Astrocyte (in vitro differentiated cells and primary cell): ENCODE measurements at regions not wholly inside any gene's neighbourhood (a gene's known extent, or its start where the extent isn't known, plus 50 kb on each side); places are given as distances from the start of the nearest gene placed in this dataset.

Source experiments
- DNase-seq: peaks from one replicate; pipeline ENCODE4 v3.0.0-alpha.2; 2010; ENCODE audit warnings: low read depth
- FAIRE-seq: peaks from 2 replicates; lab custom pipeline; 2011; peaks lifted over from hg19 to GRCh38; lab: Jason Lieb, UNC
- H2AFZ ChIP-seq: 2 replicates; pipeline ENCODE4 v1.6.0; 2012; ENCODE audit warnings: low read depth, low read length, inconsistent platforms
- H3K27ac ChIP-seq: 2 replicates; pipeline ENCODE4 v1.5.1; 2011; ENCODE audit warnings: low read depth, low read length, inconsistent platforms
- H3K27me3 ChIP-seq: 2 replicates; pipeline ENCODE4 v1.6.0; 2011; ENCODE audit warnings: low read length, inconsistent platforms; ENCODE audit not compliant: insufficient read depth
- H3K36me3 ChIP-seq: 2 replicates; pipeline ENCODE4 v1.5.1; 2011; ENCODE audit warnings: low read length, inconsistent platforms; ENCODE audit not compliant: insufficient read depth
- H3K4me1 ChIP-seq: 2 replicates; pipeline ENCODE4 v1.5.1; 2011; ENCODE audit warnings: low read length, inconsistent platforms; ENCODE audit not compliant: insufficient read depth
- H3K4me2 ChIP-seq: 2 replicates; pipeline ENCODE4 v1.6.0; 2012; ENCODE audit warnings: low read length, inconsistent platforms
- H3K4me3 ChIP-seq: 2 replicates; pipeline ENCODE4 v1.5.1; 2011; ENCODE audit warnings: low read depth, mild to moderate bottlenecking, low read length, inconsistent platforms; ENCODE audit not compliant: insufficient read depth
- H3K79me2 ChIP-seq: 2 replicates; pipeline ENCODE4 v1.6.0; 2012; ENCODE audit warnings: mild to moderate bottlenecking, low read length, inconsistent platforms; ENCODE audit not compliant: insufficient read depth
- H3K9ac ChIP-seq: 2 replicates; pipeline ENCODE4 v1.6.0; 2012; ENCODE audit warnings: mild to moderate bottlenecking, low read length, inconsistent platforms
- H3K9me3 ChIP-seq: 2 replicates; pipeline ENCODE4 v1.5.1; 2012; ENCODE audit warnings: low read depth, mild to moderate bottlenecking, low read length, inconsistent platforms; ENCODE audit not compliant: insufficient read depth
- H4K20me1 ChIP-seq: 2 replicates; pipeline ENCODE4 v1.6.0; 2012; ENCODE audit warnings: low read length, inconsistent platforms; ENCODE audit not compliant: insufficient read depth
- H3K27ac Mint-ChIP-seq: one replicate; pipeline ENCODE4 v1.8.0; 2021; ENCODE audit warnings: mild to moderate bottlenecking, mixed read lengths; ENCODE audit not compliant: unreplicated experiment
- H3K27me3 Mint-ChIP-seq: one replicate; pipeline ENCODE4 v1.8.0; 2021; ENCODE audit warnings: low read depth, mixed read lengths; ENCODE audit not compliant: unreplicated experiment
- H3K36me3 Mint-ChIP-seq: one replicate; pipeline ENCODE4 v1.8.0; 2021; ENCODE audit warnings: low read depth, mixed read lengths; ENCODE audit not compliant: unreplicated experiment
- H3K4me1 Mint-ChIP-seq: one replicate; pipeline ENCODE4 v1.8.0; 2021; ENCODE audit warnings: low read depth, mixed read lengths; ENCODE audit not compliant: unreplicated experiment
- H3K4me3 Mint-ChIP-seq: one replicate; pipeline ENCODE4 v1.8.0; 2021; ENCODE audit warnings: mild to moderate bottlenecking, moderate library complexity, mixed read lengths; ENCODE audit not compliant: unreplicated experiment
- H3K9me3 Mint-ChIP-seq: one replicate; pipeline ENCODE4 v1.8.0; 2021; ENCODE audit warnings: mild to moderate bottlenecking, mixed read lengths; ENCODE audit not compliant: unreplicated experiment
- EZH2 ChIP-seq: IDR thresholded peaks from 2 replicates; pipeline ENCODE4 v1.6.1; 2012; ENCODE audit warnings: mild to moderate bottlenecking, low read length, inconsistent platforms; ENCODE audit not compliant: insufficient read depth
- TF ChIP-seq, protein P1 (sequence below): IDR thresholded peaks from 2 replicates; pipeline ENCODE4 v1.5.1; 2011; ENCODE audit warnings: low read depth, mild to moderate bottlenecking, inconsistent platforms, low read length, moderate library complexity; ENCODE audit not compliant: insufficient read depth

DNA sequence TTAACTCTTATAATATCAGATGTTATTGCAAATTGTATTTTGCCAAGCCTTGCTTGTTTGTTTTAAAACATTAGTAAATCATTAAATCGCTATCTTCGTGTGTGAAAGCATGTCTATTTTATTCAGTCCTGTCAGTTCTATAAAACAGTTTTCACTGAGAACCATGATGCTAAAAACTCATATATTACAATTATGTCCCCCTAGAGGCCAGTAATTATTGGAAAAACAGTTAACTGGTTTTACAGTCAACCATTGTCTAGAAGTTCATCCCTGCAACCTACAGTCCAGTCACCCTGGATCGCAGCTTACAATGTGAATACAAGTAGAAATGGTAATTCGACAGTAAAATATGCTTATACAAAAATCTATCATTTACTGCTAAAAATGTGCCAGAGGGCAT lies 311.5 kb upstream of the ROBO2 start:
- FAIRE-seq: no peak

DNA sequence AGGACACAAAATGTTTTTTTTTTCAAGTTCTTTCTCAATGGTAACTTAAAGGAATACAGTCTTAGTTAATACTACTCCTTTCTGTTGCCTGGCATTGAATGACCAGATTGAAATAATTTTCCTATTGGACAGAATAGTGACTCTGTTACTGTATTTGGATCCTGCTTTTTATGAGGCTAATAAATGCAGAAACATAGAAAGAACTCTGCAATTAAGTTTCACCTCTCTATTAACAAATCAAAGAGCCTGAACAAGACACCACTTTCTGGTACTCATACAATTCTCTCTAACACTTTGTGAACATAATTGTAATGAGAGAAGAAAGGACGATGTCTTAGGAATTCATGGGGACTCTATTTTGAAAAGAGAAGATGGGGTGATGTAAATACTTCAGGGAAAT lies 308.4 kb upstream of the ROBO2 start:
- Histone ChIP-seq H2AFZ (no peak overlapping the region), H3K4me3 (no peak overlapping the region), H3K4me1 (no peaks in the 10 kb centered on the region), H3K27me3 (no peaks in the 10 kb centered on the region), H3K79me2 (no peaks in the 10 kb centered on the region), H3K27ac (no peak overlapping the region), H3K4me2 (no peak overlapping the region), H3K36me3 (no peaks in the 10 kb centered on the region), H3K9me3 (no peaks in the 10 kb centered on the region), H3K9ac (no peak overlapping the region), H4K20me1 (no peaks in the 10 kb centered on the region)
- Mint-ChIP-seq H3K9me3 (no peaks in the 10 kb centered on the region), H3K4me1 (no peaks in the 10 kb centered on the region), H3K27me3 (no peaks in the 10 kb centered on the region), H3K36me3 (no peaks in the 10 kb centered on the region), H3K27ac (no peak overlapping the region), H3K4me3 (no peak overlapping the region)
- FAIRE-seq: no peak
- DNase-seq: no peak
- TF ChIP-seq, protein P1, sequence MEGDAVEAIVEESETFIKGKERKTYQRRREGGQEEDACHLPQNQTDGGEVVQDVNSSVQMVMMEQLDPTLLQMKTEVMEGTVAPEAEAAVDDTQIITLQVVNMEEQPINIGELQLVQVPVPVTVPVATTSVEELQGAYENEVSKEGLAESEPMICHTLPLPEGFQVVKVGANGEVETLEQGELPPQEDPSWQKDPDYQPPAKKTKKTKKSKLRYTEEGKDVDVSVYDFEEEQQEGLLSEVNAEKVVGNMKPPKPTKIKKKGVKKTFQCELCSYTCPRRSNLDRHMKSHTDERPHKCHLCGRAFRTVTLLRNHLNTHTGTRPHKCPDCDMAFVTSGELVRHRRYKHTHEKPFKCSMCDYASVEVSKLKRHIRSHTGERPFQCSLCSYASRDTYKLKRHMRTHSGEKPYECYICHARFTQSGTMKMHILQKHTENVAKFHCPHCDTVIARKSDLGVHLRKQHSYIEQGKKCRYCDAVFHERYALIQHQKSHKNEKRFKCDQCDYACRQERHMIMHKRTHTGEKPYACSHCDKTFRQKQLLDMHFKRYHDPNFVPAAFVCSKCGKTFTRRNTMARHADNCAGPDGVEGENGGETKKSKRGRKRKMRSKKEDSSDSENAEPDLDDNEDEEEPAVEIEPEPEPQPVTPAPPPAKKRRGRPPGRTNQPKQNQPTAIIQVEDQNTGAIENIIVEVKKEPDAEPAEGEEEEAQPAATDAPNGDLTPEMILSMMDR: no peak
- no peak for TF ChIP-seq EZH2

More for the DNA sequence above, 311.5 kb upstream of the ROBO2 start:
- no peaks in the 10 kb centered on the region for H3K9me3 ChIP-seq
- no peaks in the 10 kb centered on the region for H3K79me2 ChIP-seq
- Mint-ChIP-seq H3K4me1 (no peaks in the 10 kb centered on the region), H3K27me3 (no peaks in the 10 kb centered on the region), H3K4me3 (no peak overlapping the region), H3K36me3 (no peaks in the 10 kb centered on the region), H3K9me3 (no peaks in the 10 kb centered on the region), H3K27ac (no peak overlapping the region)
- no peak for DNase-seq
- no peaks in the 10 kb centered on the region for H4K20me1 ChIP-seq
- H3K4me3 ChIP-seq: no peak overlapping the region
- no peak overlapping the region for H3K27ac ChIP-seq
- no peaks in the 10 kb centered on the region for H3K27me3 ChIP-seq
- no peaks in the 10 kb centered on the region for H3K4me1 ChIP-seq
- H3K9ac ChIP-seq: no peak overlapping the region
- no peak for TF ChIP-seq EZH2
- TF ChIP-seq, protein P1: no peak
- H2AFZ ChIP-seq: no peak overlapping the region
- no peaks in the 10 kb centered on the region for H3K36me3 ChIP-seq
- no peak overlapping the region for H3K4me2 ChIP-seq

DNA sequence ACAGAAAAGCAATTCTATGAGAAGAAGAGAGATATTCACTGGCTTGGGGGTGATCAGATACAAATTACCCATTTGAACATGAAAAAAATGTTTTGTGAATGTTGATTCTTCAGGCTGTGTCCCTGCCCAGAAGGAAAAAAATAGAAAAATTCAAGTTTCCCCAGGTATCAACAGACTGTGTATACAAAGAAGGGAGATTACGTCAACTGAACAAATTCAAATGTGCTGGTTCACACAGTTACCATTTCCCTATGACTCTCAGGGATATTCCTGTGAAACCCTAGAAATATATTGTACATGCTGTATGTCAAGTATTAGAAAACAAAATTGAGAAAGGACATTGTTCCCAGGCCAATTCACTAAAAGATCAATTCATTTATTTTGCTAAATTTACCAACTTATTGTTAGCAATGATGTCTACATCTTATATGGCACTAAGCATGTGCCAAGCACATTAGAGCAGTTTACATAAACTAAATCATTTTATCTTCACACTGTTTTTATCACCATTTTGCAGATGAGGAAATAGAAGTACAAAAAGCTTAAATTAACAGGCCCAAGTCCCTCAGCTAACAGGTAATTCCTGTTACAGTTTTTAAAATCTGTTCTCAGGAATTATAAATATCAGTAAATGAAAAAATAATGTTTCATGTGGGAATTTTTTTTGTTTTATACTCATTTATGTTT lies 306.7 kb upstream of the ROBO2 start:
- H3K9me3 ChIP-seq: no peaks in the 10 kb centered on the region
- Mint-ChIP-seq H3K36me3 (no peaks in the 10 kb centered on the region), H3K4me3 (no peak overlapping the region), H3K27ac (no peak overlapping the region), H3K27me3 (no peaks in the 10 kb centered on the region), H3K4me1 (no peaks in the 10 kb centered on the region), H3K9me3 (no peaks in the 10 kb centered on the region)
- H3K27me3 ChIP-seq: no peaks in the 10 kb centered on the region
- no peak overlapping the region for H3K4me3 ChIP-seq
- DNase-seq (no peak), FAIRE-seq (no peak)
- TF ChIP-seq, protein P1: no peak
- no peak for TF ChIP-seq EZH2
- no peak overlapping the region for H3K27ac ChIP-seq
- H3K36me3 ChIP-seq: no peaks in the 10 kb centered on the region
- H2AFZ ChIP-seq: no peak overlapping the region
- H4K20me1 ChIP-seq: no peaks in the 10 kb centered on the region
- H3K4me2 ChIP-seq: no peak overlapping the region
- no peak overlapping the region for H3K9ac ChIP-seq
- H3K4me1 ChIP-seq: no peaks in the 10 kb centered on the region
- no peaks in the 10 kb centered on the region for H3K79me2 ChIP-seq
